ENCODE measurements at regions not wholly inside any gene's neighbourhood (a gene's known extent, or its start where the extent isn't known, plus 50 kb on each side); places are given as distances from the start of the nearest gene placed in this dataset.

DNA sequence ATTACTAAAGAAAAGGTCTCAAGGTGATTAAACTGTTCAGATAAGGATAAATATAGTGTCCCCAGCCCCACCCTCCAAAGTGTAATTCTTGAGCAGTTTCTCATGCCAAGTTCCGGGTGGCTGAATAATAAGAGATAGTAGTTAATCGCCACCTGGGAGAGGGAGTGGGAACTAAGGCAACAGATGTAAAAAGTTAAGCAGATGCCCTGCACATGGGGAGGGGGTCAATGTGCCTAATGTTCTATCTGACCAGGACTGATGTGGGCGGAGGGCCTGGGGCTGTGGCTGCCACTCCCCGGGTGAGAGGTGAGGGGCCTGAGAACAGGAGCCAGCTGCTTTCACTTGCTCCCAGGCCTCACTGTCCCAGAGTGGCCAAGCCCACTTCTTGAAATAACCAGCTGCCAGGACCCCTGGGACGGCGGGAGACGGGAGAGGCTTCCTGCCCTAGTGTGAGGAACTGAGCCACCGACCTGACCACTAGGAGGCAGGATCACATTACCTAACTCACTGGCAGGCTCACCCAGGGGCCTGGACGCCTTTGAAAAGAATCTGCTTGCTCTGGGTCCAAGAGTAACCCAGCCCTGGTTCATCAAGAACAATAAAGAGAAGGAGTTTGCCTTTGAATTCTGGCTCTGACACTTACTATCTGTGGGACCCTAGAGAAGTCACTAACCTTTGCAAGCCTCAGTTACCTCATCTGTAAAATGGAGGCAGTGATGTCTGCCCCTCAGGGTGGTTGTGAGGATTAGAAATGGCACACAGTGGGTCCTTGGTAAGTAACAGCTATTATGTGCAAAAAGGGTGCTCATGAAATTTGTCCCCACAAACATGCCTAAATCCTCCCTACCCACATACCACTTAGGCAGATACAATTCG, 179.2 kb downstream of the ATG4C start:
- Histone ChIP-seq H3K9me3 (no peaks in the 10 kb centered on the region), H3K27me3 (no peaks in the 10 kb centered on the region), H3K4me3 (no peak overlapping the region), H3K36me3 (no peaks in the 10 kb centered on the region)
- peak; percentile 7 for DNase-seq

DNA sequence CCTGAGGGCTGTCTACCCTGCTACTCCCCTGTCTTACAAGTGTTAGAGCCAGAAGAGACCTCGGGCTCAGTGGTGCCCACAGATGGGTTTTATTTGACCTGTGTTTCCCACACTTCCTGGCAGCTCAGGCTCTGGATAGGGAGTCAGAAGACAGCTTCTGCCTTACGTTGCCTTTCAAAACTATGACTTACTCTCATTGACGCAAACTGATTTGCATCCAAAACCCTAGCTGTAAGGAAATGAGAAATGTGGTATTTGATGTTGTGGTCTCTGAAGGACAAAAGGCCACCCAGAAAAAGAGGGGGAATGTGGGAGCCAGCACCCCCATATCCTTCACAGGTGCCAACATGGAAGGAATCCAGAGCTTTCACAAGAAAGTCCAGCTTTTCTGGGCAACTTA, 180.2 kb downstream of the ATG4C start:
- no peak for DNase-seq
- H3K36me3 ChIP-seq: no peaks in the 10 kb centered on the region
- no peaks in the 10 kb centered on the region for H3K27me3 ChIP-seq
- H3K9me3 ChIP-seq: no peaks in the 10 kb centered on the region
- no peak overlapping the region for H3K4me3 ChIP-seq

DNA sequence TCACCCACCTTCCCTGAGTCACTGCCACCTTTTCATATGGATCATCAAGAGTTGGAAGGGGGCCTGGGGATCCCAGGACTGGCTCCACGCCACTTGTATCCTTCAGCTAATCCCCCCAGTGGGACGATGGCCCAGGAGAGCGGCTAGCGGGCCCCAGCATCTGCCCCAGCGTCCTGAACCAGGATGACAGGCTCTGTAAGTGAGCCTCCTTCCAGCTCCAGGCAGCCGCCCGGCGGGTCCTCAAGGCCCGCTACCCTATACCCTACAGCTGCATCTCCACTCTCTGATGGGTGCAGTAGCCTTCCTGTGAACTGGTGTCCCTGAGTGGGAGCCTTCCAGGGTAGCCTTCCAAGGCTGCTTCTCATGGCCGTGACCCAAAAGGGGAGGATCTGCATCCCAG, 183.1 kb downstream of the ATG4C start:
- DNase-seq: no peak
- H3K9me3 ChIP-seq: no peaks in the 10 kb centered on the region
- H3K36me3 ChIP-seq: no peaks in the 10 kb centered on the region
- no peaks in the 10 kb centered on the region for H3K27me3 ChIP-seq
- no peak overlapping the region for H3K4me3 ChIP-seq

DNA sequence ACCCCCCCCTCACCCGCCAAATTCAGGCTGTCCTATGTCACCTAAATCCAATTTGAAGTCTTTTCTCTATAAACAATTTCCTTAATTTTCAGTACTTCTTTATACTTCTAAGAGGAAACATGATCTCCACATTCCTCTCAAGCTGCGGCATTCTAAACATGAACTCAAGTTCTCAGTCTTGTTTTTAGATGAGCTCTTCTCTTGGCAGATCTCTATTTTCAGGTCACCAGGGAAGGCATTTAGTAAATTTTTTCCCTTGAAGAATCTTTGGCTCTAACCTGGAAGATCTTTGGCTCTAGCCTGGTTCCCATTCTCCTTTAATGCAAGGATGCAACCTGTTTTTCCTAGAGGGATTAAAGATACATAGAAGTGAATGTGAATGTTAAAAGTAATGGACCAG, 193.4 kb downstream of the ATG4C start:
- H3K36me3 ChIP-seq: no peaks in the 10 kb centered on the region
- no peak for DNase-seq
- no peaks in the 10 kb centered on the region for H3K9me3 ChIP-seq
- no peak overlapping the region for H3K4me3 ChIP-seq
- no peaks in the 10 kb centered on the region for H3K27me3 ChIP-seq

DNA sequence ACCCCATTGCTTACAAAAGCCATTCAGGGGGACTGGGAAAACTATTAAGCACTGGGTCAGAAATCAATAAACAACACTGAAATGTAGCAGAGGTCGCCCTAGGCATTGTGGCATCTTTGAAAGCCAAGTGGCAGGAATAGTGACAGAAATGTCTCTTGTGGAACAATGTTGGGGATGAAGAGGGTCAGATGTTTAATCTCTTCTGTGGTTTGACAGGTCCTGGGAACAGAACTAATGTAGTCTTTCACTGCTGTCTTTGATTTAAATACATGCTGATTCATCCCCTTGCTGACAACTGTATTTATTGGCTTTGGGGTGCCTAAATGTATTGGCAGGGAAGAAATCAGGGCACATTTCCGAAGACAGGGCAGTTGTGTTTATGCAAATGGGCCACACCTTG, 194.8 kb downstream of the ATG4C start:
- H3K4me3 ChIP-seq: no peak overlapping the region
- H3K27me3 ChIP-seq: no peaks in the 10 kb centered on the region
- no peaks in the 10 kb centered on the region for H3K9me3 ChIP-seq
- no peak for DNase-seq
- H3K36me3 ChIP-seq: no peaks in the 10 kb centered on the region

DNA sequence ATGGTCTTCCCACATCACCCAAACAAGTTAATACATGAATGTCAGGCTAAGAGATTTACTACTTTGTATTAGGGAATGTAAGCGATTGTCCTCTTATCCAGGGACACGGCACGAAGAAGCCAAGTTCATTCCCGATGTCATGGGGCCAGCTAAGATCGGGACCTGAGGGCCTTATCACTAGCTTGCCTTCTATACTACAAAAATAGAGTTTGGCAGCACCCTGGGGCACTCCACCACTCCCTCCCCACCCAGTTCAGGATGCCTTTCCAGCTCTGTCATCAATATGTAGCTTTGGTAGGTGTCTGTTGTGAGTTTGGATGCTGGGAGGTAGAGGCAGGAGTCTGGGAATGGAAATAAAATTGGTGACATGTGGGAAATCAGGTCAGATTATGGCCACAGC, 197.5 kb downstream of the ATG4C start:
- Histone ChIP-seq H3K4me3 (no peak overlapping the region), H3K9me3 (no peaks in the 10 kb centered on the region), H3K36me3 (no peaks in the 10 kb centered on the region), H3K27me3 (no peaks in the 10 kb centered on the region)
- no peak for DNase-seq

DNA sequence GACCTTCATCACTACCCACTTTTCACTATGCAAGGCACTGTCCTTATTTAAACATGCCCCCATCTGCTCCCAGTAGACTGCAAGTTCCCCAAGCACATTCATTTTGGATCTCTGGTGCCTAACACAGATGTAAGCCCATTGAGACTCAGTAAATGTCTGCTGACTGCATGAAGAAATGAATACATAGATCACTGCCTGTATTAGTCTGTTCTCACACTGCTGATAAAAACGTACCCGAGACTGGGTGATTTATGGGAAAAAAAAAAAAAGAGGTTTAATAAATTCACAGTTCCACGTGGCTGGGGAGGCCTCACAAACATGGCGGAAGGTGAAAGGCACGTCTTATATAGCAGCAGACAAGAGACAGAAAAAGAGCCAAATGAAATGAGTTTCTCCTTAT, 204.9 kb downstream of the ATG4C start:
- Histone ChIP-seq H3K4me3 (no peak overlapping the region), H3K27me3 (no peaks in the 10 kb centered on the region; the same call in 1 of the 2 replicates), H3K36me3 (no peaks in the 10 kb centered on the region), H3K9me3 (no peaks in the 10 kb centered on the region)
- DNase-seq: no peak

DNA sequence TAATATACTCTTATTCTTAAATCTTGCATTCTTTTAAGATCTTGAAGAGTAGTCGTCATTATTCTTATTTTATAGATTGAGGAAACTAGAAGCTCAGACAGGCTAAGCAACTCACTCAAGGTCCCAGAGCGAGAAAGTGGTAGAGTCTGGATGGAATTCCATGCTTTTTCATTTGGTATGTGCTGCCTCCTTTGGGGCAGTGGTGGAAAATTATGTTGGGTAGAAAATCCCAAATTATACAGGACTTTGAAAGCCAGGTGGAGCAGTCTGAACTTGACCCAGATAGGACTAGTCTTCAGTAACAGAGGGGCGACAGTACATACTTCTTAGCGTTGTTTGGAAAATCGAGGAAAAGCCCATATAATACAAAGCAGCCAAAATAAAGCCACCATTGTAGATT, 205.6 kb downstream of the ATG4C start:
- Histone ChIP-seq H3K36me3 (no peaks in the 10 kb centered on the region), H3K9me3 (no peaks in the 10 kb centered on the region), H3K4me3 (no peak overlapping the region), H3K27me3 (no peaks in the 10 kb centered on the region; the same call in 1 of the 2 replicates)
- no peak for DNase-seq

DNA sequence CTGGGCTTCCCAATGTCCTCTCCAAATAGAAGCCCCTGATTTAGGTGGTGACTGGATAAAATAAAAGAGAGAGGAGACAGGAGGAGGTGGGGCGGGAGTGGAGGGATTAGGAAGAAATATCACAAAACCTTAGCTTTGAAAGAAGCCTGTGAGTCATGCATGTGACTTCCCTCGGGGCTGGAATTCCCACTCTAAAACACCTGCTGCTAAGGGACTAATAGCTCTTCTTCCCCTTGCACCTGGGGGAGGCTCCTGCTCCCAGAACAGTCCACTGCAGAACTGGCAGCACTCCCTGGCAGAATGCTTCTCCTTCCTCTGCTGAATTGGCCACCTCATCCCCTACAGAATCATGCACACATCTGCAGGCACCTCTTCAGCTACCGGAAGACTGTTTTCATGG, 207.2 kb downstream of the ATG4C start:
- Histone ChIP-seq H3K9me3 (no peaks in the 10 kb centered on the region), H3K27me3 (no peaks in the 10 kb centered on the region; the same call in 1 of the 2 replicates), H3K4me3 (no peak overlapping the region), H3K36me3 (no peaks in the 10 kb centered on the region)
- DNase-seq: no peak

DNA sequence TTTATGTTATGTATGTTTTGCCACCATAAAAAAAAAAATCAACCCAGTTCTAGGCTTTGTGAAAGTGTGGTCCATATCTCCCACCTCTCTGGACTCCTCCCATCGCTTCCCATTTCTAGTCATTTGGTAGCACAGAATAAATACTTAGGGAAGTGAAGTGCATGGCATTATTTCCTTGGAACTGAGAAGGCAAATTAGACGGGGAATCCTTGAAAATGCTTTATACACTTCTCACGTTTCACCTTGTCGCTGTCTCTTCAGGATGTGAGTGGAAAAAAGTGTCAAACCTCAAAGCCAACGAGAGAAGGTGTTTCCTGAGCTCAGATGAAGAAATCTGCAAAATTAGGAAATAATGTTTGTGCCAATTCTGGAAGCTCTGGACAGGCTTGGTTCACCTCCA, 209.9 kb downstream of the ATG4C start:
- Histone ChIP-seq H3K9me3 (no peaks in the 10 kb centered on the region), H3K36me3 (no peaks in the 10 kb centered on the region), H3K27me3 (no peaks in the 10 kb centered on the region; the same call in 1 of the 2 replicates), H3K4me3 (no peak overlapping the region)
- no peak for DNase-seq

DNA sequence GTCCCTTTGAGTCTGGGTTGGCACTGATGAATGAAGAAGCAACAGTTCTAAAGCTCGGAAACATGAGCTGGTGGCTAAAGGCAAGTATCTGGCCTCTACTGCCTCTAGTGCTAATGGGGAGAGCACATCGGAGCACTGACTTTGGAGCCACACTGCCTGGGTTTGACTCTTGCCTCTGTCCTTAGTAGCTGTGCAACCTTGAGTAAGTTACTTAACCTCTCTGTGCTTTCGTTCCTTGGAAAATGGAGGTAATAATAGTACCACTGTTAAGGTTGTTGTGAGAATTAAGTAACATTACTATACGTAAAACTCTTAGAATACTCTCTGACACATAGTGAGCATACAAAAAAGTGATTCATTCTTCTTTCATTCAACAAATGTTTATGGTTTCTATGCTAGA, 211.2 kb downstream of the ATG4C start:
- no peak overlapping the region for H3K4me3 ChIP-seq
- H3K36me3 ChIP-seq: no peaks in the 10 kb centered on the region
- no peaks in the 10 kb centered on the region for H3K9me3 ChIP-seq
- DNase-seq: no peak
- H3K27me3 ChIP-seq: no peaks in the 10 kb centered on the region

DNA sequence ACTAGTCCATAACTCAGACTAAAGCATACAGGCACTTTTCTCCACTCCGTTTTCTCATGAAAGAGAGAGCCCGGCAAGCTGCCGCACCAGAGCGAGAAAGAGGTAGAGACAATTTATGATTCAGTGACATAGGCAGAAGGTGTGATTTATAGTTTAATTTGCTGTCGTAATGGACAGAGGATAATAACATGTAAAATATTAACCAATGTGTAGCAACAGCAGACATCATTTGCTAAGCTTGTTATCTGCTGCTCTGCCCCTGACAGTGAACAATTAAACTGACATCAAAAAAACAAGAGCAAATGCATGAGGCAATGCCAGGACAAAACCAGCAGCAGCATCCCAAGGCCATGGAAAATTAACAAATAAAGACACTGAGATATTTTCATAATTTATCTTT, 214.0 kb downstream of the ATG4C start:
- DNase-seq: no peak
- no peaks in the 10 kb centered on the region for H3K36me3 ChIP-seq
- no peaks in the 10 kb centered on the region for H3K27me3 ChIP-seq
- H3K4me3 ChIP-seq: no peak overlapping the region
- H3K9me3 ChIP-seq: no peaks in the 10 kb centered on the region

DNA sequence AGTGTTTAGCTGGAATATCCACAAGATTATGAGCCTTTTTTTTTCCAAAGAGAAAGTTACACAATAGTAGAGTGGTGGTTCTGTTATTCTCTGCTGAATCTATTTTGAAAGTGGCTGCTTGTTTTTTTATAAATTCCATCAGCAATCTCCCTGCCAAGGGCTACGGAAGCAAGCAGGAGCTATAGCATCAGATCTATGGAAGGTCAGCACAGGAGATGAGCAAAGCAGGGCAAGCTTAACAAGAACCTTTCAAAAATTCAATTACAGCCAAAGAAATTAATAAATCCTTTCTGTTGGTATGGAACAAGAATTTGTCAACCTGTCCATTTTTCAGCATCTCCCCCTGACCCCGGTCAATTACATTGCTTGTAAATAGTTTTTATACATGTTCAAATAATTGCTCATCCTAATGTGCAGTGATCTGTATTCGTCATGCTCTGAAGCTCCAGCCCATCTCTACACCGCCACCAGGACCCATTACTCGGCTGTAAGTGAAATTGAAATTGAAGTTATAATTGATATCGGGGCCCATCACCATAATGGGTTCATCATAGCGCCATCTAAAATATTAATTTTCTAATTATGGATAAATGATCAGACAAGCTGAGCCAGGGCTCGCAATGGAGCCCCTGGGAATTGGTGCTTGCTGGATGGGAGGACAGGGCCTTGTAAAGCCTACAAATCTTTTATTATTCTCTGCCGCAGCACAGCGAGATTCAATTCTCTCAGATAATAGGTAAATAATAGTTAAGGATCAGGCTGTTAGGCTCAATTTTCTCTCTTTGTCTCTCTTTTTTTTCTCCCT, 215.1 kb downstream of the ATG4C start:
- Histone ChIP-seq H3K9me3 (no peaks in the 10 kb centered on the region), H3K27me3 (no peaks in the 10 kb centered on the region), H3K4me3 (no peak overlapping the region), H3K36me3 (no peaks in the 10 kb centered on the region)
- no peak for DNase-seq

DNA sequence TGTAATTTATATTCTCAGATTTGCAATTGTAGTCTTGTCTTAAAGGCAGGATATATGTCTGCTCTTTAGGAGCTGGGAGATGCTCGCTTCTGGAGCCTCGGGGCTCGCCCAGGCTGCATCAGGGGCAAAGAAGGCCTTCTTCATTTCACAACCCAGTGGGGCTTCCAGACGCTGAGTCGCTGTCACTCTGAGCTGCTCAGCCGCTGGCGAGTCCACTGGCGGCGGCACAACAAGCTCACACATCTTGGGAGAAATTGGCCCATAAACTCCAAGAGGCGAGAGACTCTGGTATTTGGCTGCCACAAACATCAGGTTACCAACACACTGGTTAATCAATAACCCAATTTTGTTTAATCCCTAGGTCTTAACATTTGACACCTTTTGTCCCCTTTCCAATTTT, 216.6 kb downstream of the ATG4C start:
- no peak for DNase-seq
- Histone ChIP-seq H3K9me3 (no peaks in the 10 kb centered on the region), H3K36me3 (no peaks in the 10 kb centered on the region)

DNA sequence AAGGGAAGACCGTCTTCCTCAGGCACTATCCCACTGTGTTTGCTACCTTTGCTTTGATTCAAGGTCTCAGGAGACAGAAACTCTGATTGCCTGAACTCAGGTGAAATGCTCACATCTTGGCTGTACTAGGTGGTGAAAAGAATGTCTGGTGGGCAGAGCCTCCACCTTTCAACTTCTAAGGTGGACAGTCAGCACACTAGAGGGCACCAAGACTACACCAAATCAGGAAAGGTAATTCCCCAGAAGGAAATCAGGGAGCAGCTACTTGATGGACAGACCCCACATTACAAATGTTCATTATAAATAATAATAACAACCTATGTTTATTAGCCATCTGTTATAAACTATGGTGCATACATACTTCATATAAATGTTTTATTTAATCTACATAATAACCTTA, 220.9 kb downstream of the ATG4C start:
- H3K36me3 ChIP-seq: no peaks in the 10 kb centered on the region
- H3K9me3 ChIP-seq: no peaks in the 10 kb centered on the region
- no peak for DNase-seq
- no peak overlapping the region for H3K4me3 ChIP-seq
- H3K27me3 ChIP-seq: no peaks in the 10 kb centered on the region

More for the DNA sequence above, 216.6 kb downstream of the ATG4C start:
- H3K4me3 ChIP-seq: no peak overlapping the region
- H3K27me3 ChIP-seq: no peaks in the 10 kb centered on the region

DNA sequence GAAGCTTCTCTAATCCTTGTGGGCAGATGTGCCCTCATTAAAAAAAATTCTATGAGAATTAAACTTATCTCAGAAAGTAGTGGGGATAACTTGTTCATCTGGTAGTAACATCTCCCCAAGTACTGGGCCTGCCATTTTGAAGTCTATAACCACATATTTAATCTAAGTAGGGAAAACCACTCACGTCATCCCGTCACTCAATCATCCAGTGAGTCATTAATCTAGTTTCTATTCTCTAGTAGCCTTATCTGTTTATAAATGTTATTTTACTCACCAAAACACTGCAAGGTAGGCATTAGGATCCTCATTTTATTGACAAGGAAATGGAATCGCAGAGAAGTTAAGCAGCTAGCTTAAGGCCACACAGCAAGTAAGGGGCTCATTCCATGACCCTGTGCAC, 221.9 kb downstream of the ATG4C start:
- Histone ChIP-seq H3K27me3 (no peaks in the 10 kb centered on the region), H3K4me3 (no peak overlapping the region), H3K36me3 (no peaks in the 10 kb centered on the region), H3K9me3 (no peaks in the 10 kb centered on the region)
- DNase-seq: no peak

DNA sequence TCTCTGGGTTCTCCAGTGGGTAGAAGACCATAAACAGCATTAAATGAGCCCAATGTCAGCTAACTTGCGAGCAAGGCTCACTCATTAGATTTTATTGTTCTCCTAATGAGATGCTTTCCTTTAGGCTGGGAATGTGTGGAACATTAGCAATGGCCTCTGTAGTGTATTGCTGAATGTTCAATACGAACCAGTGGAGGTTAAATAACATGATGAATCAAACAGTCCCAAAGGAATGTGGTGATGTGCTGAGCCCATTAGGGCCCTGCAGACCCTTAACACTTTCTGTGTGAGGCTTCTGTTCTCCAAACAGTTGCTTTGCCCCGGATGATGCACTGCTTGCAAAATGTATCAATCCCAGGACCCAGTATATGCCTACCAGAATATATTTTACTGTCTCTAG, 225.5 kb downstream of the ATG4C start:
- Histone ChIP-seq H3K4me3 (no peak overlapping the region), H3K27me3 (no peaks in the 10 kb centered on the region), H3K36me3 (no peaks in the 10 kb centered on the region), H3K9me3 (no peaks in the 10 kb centered on the region)
- DNase-seq: no peak
